Caco-2 (cell line): ENCODE measurements at regions not wholly inside any gene's neighbourhood (a gene's known extent, or its start where the extent isn't known, plus 50 kb on each side); places are given as distances from the start of the nearest gene placed in this dataset.

Experiments used
- BruUV-seq: library from RNA; stranded (reverse); fragments of 400-500 nt; replicated peaks from 2 replicates; lab custom pipeline; 2021; lab: Mats Ljungman, UMichigan
- CTCF ChIA-PET: fragments of 300-600 bp; sonication (Branson Sonifier 250); formaldehyde crosslinking; loops from one replicate; lab custom pipeline; 2022; ENCODE audit warnings: antibody characterized with exemption; lab: Charles Lee
- POLR2A ChIA-PET: fragments of 300-600 bp; sonication (Branson Sonifier 250); formaldehyde crosslinking; loops from one replicate; lab custom pipeline; 2022; ENCODE audit warnings: antibody characterized with exemption; lab: Charles Lee
- DNase-seq, 2 experiments: peaks; one replicate each; pipeline versions ENCODE4 v3.0.0 to v3.0.0-alpha.2; 2020 to 2022
- H3K27me3 ChIP-seq: replicated peaks from 2 replicates; pipeline ENCODE4 v1.6.0; 2011; ENCODE audit warnings: low read length; ENCODE audit not compliant: control insufficient read depth, insufficient read depth
- H3K36me3 ChIP-seq: 2 replicates; pipeline ENCODE4 v1.5.1; 2011; ENCODE audit warnings: low read length; ENCODE audit not compliant: control insufficient read depth, insufficient read depth
- H3K4me1 ChIP-seq: fragments of 250-450 bp; sonication (Bioruptor Pico); 2 replicates; pipeline ENCODE4 v1.5.1; 2020; ENCODE audit warnings: mild to moderate bottlenecking
- H3K4me3 ChIP-seq: 2 replicates; pipeline ENCODE4 v1.5.1; 2011; ENCODE audit warnings: low read depth, mild to moderate bottlenecking, control low read depth, low read length
- H3K9me3 ChIP-seq: fragments of 250-450 bp; sonication (Bioruptor Pico); 2 replicates; pipeline ENCODE4 v1.5.1; 2020; ENCODE audit warnings: mild to moderate bottlenecking, moderate library complexity
- H3K27ac Mint-ChIP-seq: one replicate; pipeline ENCODE4 v1.8.0; 2022; ENCODE audit warnings: mixed read lengths; ENCODE audit not compliant: unreplicated experiment
- H3K27me3 Mint-ChIP-seq: one replicate; pipeline ENCODE4 v1.8.0; 2022; ENCODE audit warnings: mixed read lengths; ENCODE audit not compliant: insufficient read depth, unreplicated experiment
- H3K36me3 Mint-ChIP-seq: one replicate; pipeline ENCODE4 v1.8.0; 2022; ENCODE audit warnings: mild to moderate bottlenecking, mixed read lengths; ENCODE audit not compliant: insufficient read depth, unreplicated experiment
- H3K4me1 Mint-ChIP-seq: one replicate; pipeline ENCODE4 v1.8.0; 2022; ENCODE audit warnings: low read depth, mixed read lengths; ENCODE audit not compliant: unreplicated experiment
- H3K4me3 Mint-ChIP-seq: one replicate; pipeline ENCODE4 v1.8.0; 2022; ENCODE audit warnings: mild to moderate bottlenecking, moderate library complexity, mixed read lengths; ENCODE audit not compliant: unreplicated experiment
- H3K9me3 Mint-ChIP-seq: one replicate; pipeline ENCODE4 v1.8.0; 2022; ENCODE audit warnings: mixed read lengths; ENCODE audit not compliant: unreplicated experiment
- intact Hi-C: fragments of 100-400 bp; cut with micrococcal nuclease; formaldehyde crosslinking; loops from one replicate; pipeline ENCODE4 v1.10.0; 2022; ENCODE audit not compliant: unreplicated experiment
- TF ChIP-seq, protein P1 (sequence below), 2 experiments: fragments of 200-600 bp in 1 of 2; IDR thresholded peaks; 1 replicate in 1 of 2; 2 replicates in 1 of 2; pipeline versions ENCODE4 v1.5.1 to v1.8.0; 2011 to 2022; ENCODE audit warnings: antibody characterized with exemption in 1 of 2, control low read depth in 1 of 2, inconsistent platforms in 1 of 2, low read depth in 1 of 2, low read length in 1 of 2, mild to moderate bottlenecking in 1 of 2, moderate library complexity in 1 of 2; ENCODE audit not compliant: insufficient read depth in 1 of 2, severe bottlenecking in 1 of 2, unreplicated experiment in 1 of 2

DNA sequence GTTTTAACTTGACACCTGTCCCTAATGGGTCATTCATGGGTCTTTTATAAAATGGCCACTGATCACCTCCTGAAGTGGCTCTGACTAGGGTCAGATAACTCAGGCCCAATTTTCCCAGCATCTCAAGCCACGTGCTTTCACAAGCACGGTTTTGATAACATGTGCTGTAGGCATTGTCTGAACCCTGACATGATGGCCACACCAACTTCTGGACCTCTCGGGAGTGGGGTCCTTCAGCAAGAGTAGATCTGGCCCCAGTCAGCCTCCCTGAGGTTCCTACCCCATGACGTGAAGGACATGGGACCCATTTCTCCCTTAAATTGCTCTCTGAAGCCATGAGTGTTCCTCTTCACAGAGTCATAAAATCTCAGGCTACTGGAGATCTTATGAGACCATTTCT, 60.4 kb upstream of the CCND1 start:
- no peak for DNase-seq
- Mint-ChIP-seq H3K27me3 (no peaks in the 10 kb centered on the region), H3K9me3 (no peaks in the 10 kb centered on the region), H3K4me3 (no peak overlapping the region), H3K27ac (no peak overlapping the region), H3K36me3 (no peaks in the 10 kb centered on the region), H3K4me1 (peaks cover 3% of the 10 kb centered on the region)
- Histone ChIP-seq H3K4me3 (no peak overlapping the region), H3K36me3 (no peaks in the 10 kb centered on the region), H3K4me1 (peaks cover 12% of the 10 kb centered on the region), H3K9me3 (no peaks in the 10 kb centered on the region; the same call in 1 of the 2 replicates), H3K27me3 (no peaks in the 10 kb centered on the region)
- CTCF ChIA-PET: no interaction called here
- POLR2A ChIA-PET: no interaction called here
- no TSS peak for BruUV-seq
- intact Hi-C loops: no loop called here
- TF ChIP-seq, protein P1, sequence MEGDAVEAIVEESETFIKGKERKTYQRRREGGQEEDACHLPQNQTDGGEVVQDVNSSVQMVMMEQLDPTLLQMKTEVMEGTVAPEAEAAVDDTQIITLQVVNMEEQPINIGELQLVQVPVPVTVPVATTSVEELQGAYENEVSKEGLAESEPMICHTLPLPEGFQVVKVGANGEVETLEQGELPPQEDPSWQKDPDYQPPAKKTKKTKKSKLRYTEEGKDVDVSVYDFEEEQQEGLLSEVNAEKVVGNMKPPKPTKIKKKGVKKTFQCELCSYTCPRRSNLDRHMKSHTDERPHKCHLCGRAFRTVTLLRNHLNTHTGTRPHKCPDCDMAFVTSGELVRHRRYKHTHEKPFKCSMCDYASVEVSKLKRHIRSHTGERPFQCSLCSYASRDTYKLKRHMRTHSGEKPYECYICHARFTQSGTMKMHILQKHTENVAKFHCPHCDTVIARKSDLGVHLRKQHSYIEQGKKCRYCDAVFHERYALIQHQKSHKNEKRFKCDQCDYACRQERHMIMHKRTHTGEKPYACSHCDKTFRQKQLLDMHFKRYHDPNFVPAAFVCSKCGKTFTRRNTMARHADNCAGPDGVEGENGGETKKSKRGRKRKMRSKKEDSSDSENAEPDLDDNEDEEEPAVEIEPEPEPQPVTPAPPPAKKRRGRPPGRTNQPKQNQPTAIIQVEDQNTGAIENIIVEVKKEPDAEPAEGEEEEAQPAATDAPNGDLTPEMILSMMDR (IDR thresholded peaks at IDR 0.05; ENCODE audit: insufficient read depth in 1 of 2, low read depth in 1 of 2, low read length in 1 of 2, severe bottlenecking in 1 of 2, unreplicated experiment in 1 of 2): no peak

DNA sequence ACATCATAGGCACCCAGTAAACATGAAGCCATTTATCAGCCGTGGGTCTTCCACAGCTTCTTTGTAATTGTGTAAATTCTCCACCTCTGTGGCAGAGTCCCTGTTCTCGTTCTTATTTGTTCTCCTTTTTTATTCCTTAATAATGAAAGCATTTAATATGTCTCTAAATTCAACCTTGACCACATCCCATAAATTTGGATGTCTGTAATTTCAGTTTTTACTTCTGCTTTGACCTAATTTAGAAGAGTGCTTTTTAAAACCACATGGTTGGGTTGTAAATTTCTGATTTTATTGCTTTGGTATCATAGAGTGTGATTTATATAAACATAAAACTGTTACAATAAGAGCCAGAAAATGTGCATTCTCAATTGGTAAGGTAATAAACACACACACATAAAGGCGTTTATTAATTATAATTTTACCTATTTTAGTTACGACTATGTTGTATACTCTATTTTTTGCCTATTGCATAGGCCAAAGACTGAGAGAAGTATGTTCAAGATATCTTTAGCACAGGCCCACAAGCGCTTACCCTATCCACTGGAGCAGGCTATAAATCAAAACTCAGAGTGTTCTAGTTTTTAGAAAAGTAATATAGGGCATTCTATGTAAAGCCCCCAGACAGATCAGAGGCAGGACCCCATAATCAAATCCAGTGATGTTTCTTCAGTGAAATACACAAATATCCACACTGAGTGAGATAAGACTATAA, 58.0 kb upstream of the CCND1 start:
- no peaks in the 10 kb centered on the region for H3K4me1 ChIP-seq
- no peaks in the 10 kb centered on the region for H3K9me3 Mint-ChIP-seq
- TF ChIP-seq, protein P1 (IDR thresholded peaks at IDR 0.05; ENCODE audit: insufficient read depth in 1 of 2, low read depth in 1 of 2, low read length in 1 of 2, severe bottlenecking in 1 of 2, unreplicated experiment in 1 of 2): no peak
- H3K4me1 Mint-ChIP-seq: no peaks in the 10 kb centered on the region
- BruUV-seq: no TSS peak
- ChIA-PET CTCF (no interaction called here), POLR2A (no interaction called here)
- no peak overlapping the region for H3K4me3 ChIP-seq
- intact Hi-C loops: no loop called here
- no peak for DNase-seq
- H3K36me3 ChIP-seq: no peaks in the 10 kb centered on the region
- no peaks in the 10 kb centered on the region; the same call in 1 of the 2 replicates for H3K9me3 ChIP-seq
- no peak overlapping the region for H3K27ac Mint-ChIP-seq
- no peaks in the 10 kb centered on the region for H3K27me3 ChIP-seq
- no peak overlapping the region for H3K4me3 Mint-ChIP-seq
- H3K36me3 Mint-ChIP-seq: no peaks in the 10 kb centered on the region
- H3K27me3 Mint-ChIP-seq: no peaks in the 10 kb centered on the region

DNA sequence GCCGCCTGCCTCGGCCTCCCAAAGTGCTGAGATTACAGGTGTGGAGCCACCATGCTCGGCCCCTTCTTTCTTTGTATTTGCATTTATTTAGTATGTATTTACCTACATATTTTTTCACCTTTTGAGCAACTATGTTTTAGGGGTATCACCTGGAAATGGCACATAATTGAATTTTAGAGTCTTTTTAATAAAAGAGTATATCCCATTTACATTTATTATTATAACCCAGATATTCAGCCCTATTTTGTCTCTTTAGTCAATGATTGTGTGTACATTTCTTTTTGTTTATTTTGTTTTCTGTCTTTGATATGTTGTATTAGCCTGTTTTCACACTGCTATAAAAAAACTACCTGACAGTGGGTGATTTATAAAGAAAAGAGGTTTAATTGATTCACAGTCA, 56.8 kb upstream of the CCND1 start:
- BruUV-seq: no TSS peak
- TF ChIP-seq, protein P1 (IDR thresholded peaks at IDR 0.05; ENCODE audit: insufficient read depth in 1 of 2, low read depth in 1 of 2, low read length in 1 of 2, severe bottlenecking in 1 of 2, unreplicated experiment in 1 of 2): no peak
- Mint-ChIP-seq H3K27ac (no peak overlapping the region), H3K9me3 (no peaks in the 10 kb centered on the region), H3K4me1 (peaks cover 4% of the 10 kb centered on the region), H3K4me3 (no peak overlapping the region), H3K27me3 (no peaks in the 10 kb centered on the region), H3K36me3 (no peaks in the 10 kb centered on the region)
- CTCF ChIA-PET: no interaction called here
- H3K36me3 ChIP-seq: no peaks in the 10 kb centered on the region
- intact Hi-C loops: no loop called here
- no peaks in the 10 kb centered on the region; the same call in 1 of the 2 replicates for H3K9me3 ChIP-seq
- POLR2A ChIA-PET: no interaction called here
- H3K27me3 ChIP-seq: no peaks in the 10 kb centered on the region
- no peaks in the 10 kb centered on the region for H3K4me1 ChIP-seq
- DNase-seq: no peak
- H3K4me3 ChIP-seq: no peak overlapping the region
